ENCODE measurements at regions not wholly inside any gene's neighbourhood (a gene's known extent, or its start where the extent isn't known, plus 50 kb on each side); places are given as distances from the start of the nearest gene placed in this dataset.

DNA sequence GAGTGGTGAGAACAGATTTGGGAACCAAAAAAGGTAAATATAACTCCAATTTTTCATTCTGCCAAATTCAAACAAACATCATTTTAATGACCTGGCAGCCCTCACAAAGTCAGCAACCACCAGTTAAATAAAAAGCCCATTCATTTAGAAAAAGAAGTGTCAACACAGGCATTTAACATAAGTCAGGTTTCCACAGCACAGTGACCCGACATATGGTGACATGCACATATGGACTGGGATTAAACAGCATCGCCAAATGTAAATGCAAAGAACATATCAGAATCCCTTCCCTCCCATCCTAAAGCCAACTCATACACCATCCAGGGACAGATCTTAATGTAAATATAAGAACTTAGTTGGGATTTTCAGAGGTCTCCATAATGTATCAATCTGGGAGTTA, 293.2 kb downstream of the FGFR2 start:
- DNase-seq (ENCODE audit: low read depth, low spot score), result no peak
- Histone ChIP-seq H3K27me3 (ENCODE audit: insufficient read depth, low read length) (0 out of 2 replicates have a peak, but pooled peaks cover 5% of the 10 kb centered on the region), H3K9me2 (ENCODE audit: insufficient read depth) (no peaks in the 10 kb centered on the region), H3K36me3 (ENCODE audit: control insufficient read depth in 1 of 2, insufficient read depth in 2 of 2, low read length in 2 of 2) (no peaks in the 10 kb centered on the region), H2AFZ (ENCODE audit: low read depth, low read length, poor library complexity, severe bottlenecking) (no peak overlapping the region), H3K9me3 (ENCODE audit: control insufficient read depth in 1 of 2, insufficient read depth in 1 of 2, low read depth in 1 of 2, low read length in 2 of 2) (no peaks in the 10 kb centered on the region), H3K79me2 (ENCODE audit: insufficient read depth, low read length) (no peaks in the 10 kb centered on the region), H4K20me1 (ENCODE audit: insufficient read depth) (no peaks in the 10 kb centered on the region), H3K4me1 (ENCODE audit: control insufficient read depth in 1 of 2, insufficient read depth in 2 of 2, low read length in 2 of 2) (0 out of 4 replicates have a peak, but pooled peaks cover 0 to 5% of the 10 kb centered on the region in 2 experiments), H3K4me3 (replicated peaks in 1 of 2; ENCODE audit: low read depth in 1 of 2, low read length in 2 of 2) (no peak overlapping the region), H3K9ac (ENCODE audit: low read length) (no peak overlapping the region), H3K4me2 (ENCODE audit: low read length) (no peak overlapping the region), H3K27ac (ENCODE audit: low read depth, low read length) (no peak overlapping the region)
- TF ChIP-seq ZNF274 (IDR thresholded peaks at IDR 0.05; ENCODE audit: low read depth, low read length) (no peak), ELF1 (IDR thresholded peaks at IDR 0.05; ENCODE audit: borderline replicate concordance, low read depth) (no peak), SP1 (IDR thresholded peaks at IDR 0.05; ENCODE audit: low read depth) (no peak), EZH2phosphoT487 (IDR thresholded peaks at IDR 0.05; ENCODE audit: borderline replicate concordance) (no peak)
- ChIA-PET RAD21 (ENCODE audit: low non-redundant PET in 1 of 2, low total read pairs in 2 of 2, uncharacterized antibody in 2 of 2, unreplicated experiment in 2 of 2) (no interaction called here), POLR2A (no interaction called here), CTCF (no interaction called here)
- intact Hi-C loops (cut with micrococcal nuclease), result no loop called here
- no TSS peak for BruUV-seq (replicated peaks)
- ATAC-seq, result no peak

DNA sequence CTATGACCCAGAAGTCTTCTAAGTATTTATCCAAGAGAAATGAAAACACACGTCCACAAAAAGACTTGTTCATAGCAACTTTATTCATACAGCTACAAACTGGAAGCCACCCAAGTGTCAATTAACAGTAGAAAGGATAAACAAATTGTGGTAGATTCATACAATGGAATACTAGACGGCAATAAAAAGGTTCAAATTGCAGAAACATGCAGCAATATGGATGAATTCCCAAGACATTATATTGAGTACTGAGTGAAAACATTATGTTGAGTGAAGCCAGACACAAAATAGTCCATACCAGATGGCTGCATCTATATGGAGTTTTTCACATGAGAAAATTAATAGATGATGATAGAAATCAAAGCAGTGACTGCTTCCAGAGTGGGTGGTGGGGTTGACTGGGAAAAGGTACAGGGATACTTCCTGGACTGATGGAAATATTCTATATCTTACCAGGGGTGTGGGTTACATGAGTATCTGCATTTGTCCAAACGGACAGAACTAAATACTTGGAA, 292.0 kb downstream of the FGFR2 start:
- Histone ChIP-seq H3K4me1 (ENCODE audit: control insufficient read depth in 1 of 2, insufficient read depth in 2 of 2, low read length in 2 of 2) (0 out of 4 replicates have a peak, but pooled peaks cover 0 to 5% of the 10 kb centered on the region in 2 experiments), H2AFZ (ENCODE audit: low read depth, low read length, poor library complexity, severe bottlenecking) (no peak overlapping the region), H3K79me2 (ENCODE audit: insufficient read depth, low read length) (no peaks in the 10 kb centered on the region), H3K36me3 (ENCODE audit: control insufficient read depth in 1 of 2, insufficient read depth in 2 of 2, low read length in 2 of 2) (no peaks in the 10 kb centered on the region), H3K4me3 (replicated peaks in 1 of 2; ENCODE audit: low read depth in 1 of 2, low read length in 2 of 2) (no peak overlapping the region), H3K9ac (ENCODE audit: low read length) (no peak overlapping the region), H3K4me2 (ENCODE audit: low read length) (no peak overlapping the region), H3K9me2 (ENCODE audit: insufficient read depth) (no peaks in the 10 kb centered on the region), H3K9me3 (ENCODE audit: control insufficient read depth in 1 of 2, insufficient read depth in 1 of 2, low read depth in 1 of 2, low read length in 2 of 2) (no peaks in the 10 kb centered on the region), H3K27me3 (ENCODE audit: insufficient read depth, low read length) (0 out of 2 replicates have a peak, but pooled peaks cover 5% of the 10 kb centered on the region), H3K27ac (ENCODE audit: low read depth, low read length) (no peak overlapping the region), H4K20me1 (ENCODE audit: insufficient read depth) (no peaks in the 10 kb centered on the region)
- ATAC-seq (no peak), DNase-seq (ENCODE audit: low read depth, low spot score) (no peak)
- POLR2A ChIA-PET, result no interaction called here
- CTCF ChIA-PET, result no interaction called here
- BruUV-seq (replicated peaks), result no TSS peak
- intact Hi-C loops (cut with micrococcal nuclease), result no loop called here
- RAD21 ChIA-PET (ENCODE audit: low non-redundant PET in 1 of 2, low total read pairs in 2 of 2, uncharacterized antibody in 2 of 2, unreplicated experiment in 2 of 2), result no interaction called here
- TF ChIP-seq JUND (IDR thresholded peaks at IDR 0.05), result no peak
- TF ChIP-seq ZBTB33 (IDR thresholded peaks at IDR 0.05; ENCODE audit: extremely low read depth, insufficient replicate concordance, low read length), result no peak
- TF ChIP-seq, protein P1, sequence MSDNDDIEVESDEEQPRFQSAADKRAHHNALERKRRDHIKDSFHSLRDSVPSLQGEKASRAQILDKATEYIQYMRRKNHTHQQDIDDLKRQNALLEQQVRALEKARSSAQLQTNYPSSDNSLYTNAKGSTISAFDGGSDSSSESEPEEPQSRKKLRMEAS (IDR thresholded peaks at IDR 0.05), result no peak
- TF ChIP-seq EGR1 (IDR thresholded peaks at IDR 0.05; ENCODE audit: low read depth), result no peak
- TF ChIP-seq CTCF (IDR thresholded peaks at IDR 0.05 in 2 of 3, conservative IDR thresholded peaks at IDR 0.05 in 1 of 3; ENCODE audit: borderline replicate concordance in 1 of 3, insufficient read depth in 1 of 3, low read depth in 2 of 3, low read length in 2 of 3), result no peak
- TF ChIP-seq RAD21 (IDR thresholded peaks at IDR 0.05; ENCODE audit: low read depth), result no peak
- TF ChIP-seq EZH2 (IDR thresholded peaks at IDR 0.05), result no peak
- TF ChIP-seq CEBPB (IDR thresholded peaks at IDR 0.05; ENCODE audit: low read depth), result no peak
- no peak for TF ChIP-seq POLR2A (IDR thresholded peaks at IDR 0.05; ENCODE audit: borderline replicate concordance, extremely low read depth, insufficient read depth, insufficient read length)
- no peak for TF ChIP-seq ELF1 (IDR thresholded peaks at IDR 0.05; ENCODE audit: borderline replicate concordance, low read depth)
- TF ChIP-seq SP1 (IDR thresholded peaks at IDR 0.05; ENCODE audit: low read depth), result no peak
- no peak for TF ChIP-seq ZFX (IDR thresholded peaks at IDR 0.05)
